Left ventricle myocardium inferior (tissue), 1 donor: ENCODE measurements at regions not wholly inside any gene's neighbourhood (a gene's known extent, or its start where the extent isn't known, plus 50 kb on each side); places are given as distances from the start of the nearest gene placed in this dataset.
"Not testable (repeated sequence)": the region's sequence is repeated elsewhere in the genome, so short reads cannot be mapped to it uniquely, and the experiment has no call there.

Source experiments
- DNase-seq: peaks from one replicate; pipeline ENCODE4 v3.0.0-alpha.2; 2020
- H3K27ac ChIP-seq: fragments of 200-600 bp; replicated peaks from 2 replicates; pipeline ENCODE4 v1.8.0; 2021
- H3K27me3 ChIP-seq: fragments of 200-600 bp; 2 replicates; pipeline ENCODE4 v1.8.0; 2021; ENCODE audit warnings: low read depth
- H3K36me3 ChIP-seq: fragments of 200-600 bp; 2 replicates; pipeline ENCODE4 v1.8.0; 2021
- H3K4me1 ChIP-seq: fragments of 200-600 bp; 2 replicates; pipeline ENCODE4 v1.8.0; 2021
- H3K4me3 ChIP-seq: fragments of 200-600 bp; 2 replicates; pipeline ENCODE4 v1.8.0; 2021; ENCODE audit warnings: mild to moderate bottlenecking, moderate library complexity
- H3K9me3 ChIP-seq: fragments of 200-600 bp; replicated peaks from 2 replicates; pipeline ENCODE4 v1.8.0; 2021
- intact Hi-C: fragments of 100-400 bp; cut with micrococcal nuclease; formaldehyde crosslinking; loops from one replicate; pipeline ENCODE4 v1.11.0; 2022
- TF ChIP-seq, protein P1 (sequence below): fragments of 200-600 bp; IDR thresholded peaks from 2 replicates; pipeline ENCODE4 v1.8.0; 2021; ENCODE audit warnings: antibody characterized with exemption, mild to moderate bottlenecking, borderline replicate concordance
- donor health status: DM: no; HTN: yes; CAD: no; lungs with severe emphysema.

DNA sequence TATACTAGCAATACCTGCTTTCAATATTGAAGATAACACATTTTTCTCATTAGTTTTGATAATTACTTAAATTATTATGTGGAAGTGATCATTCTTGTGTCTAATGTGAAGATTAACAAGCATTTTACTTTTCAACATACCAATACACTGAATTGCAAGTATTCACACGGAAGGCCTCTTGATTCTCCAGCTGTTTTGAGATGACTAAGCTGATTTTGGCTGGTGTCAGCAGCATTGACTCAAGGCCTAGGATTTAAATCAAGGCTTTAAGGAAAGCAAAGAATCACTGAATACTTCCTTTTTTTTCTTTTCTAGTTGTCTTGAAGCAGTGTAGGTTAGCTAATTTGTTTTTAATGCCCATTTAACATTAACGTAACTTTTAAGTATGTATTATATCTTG is 373.7 kb downstream of the SRGAP2C start:
- intact Hi-C loops = no loop called here
- no peak overlapping the region for H3K27ac ChIP-seq
- TF ChIP-seq, protein P1, sequence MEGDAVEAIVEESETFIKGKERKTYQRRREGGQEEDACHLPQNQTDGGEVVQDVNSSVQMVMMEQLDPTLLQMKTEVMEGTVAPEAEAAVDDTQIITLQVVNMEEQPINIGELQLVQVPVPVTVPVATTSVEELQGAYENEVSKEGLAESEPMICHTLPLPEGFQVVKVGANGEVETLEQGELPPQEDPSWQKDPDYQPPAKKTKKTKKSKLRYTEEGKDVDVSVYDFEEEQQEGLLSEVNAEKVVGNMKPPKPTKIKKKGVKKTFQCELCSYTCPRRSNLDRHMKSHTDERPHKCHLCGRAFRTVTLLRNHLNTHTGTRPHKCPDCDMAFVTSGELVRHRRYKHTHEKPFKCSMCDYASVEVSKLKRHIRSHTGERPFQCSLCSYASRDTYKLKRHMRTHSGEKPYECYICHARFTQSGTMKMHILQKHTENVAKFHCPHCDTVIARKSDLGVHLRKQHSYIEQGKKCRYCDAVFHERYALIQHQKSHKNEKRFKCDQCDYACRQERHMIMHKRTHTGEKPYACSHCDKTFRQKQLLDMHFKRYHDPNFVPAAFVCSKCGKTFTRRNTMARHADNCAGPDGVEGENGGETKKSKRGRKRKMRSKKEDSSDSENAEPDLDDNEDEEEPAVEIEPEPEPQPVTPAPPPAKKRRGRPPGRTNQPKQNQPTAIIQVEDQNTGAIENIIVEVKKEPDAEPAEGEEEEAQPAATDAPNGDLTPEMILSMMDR = no peak
- no peaks in the 10 kb centered on the region for H3K9me3 ChIP-seq
- peaks cover 4% of the 10 kb centered on the region for H3K27me3 ChIP-seq
- no peak overlapping the region for H3K4me3 ChIP-seq
- H3K36me3 ChIP-seq = no peaks in the 10 kb centered on the region
- no peak for DNase-seq
- H3K4me1 ChIP-seq = no peaks in the 10 kb centered on the region

DNA sequence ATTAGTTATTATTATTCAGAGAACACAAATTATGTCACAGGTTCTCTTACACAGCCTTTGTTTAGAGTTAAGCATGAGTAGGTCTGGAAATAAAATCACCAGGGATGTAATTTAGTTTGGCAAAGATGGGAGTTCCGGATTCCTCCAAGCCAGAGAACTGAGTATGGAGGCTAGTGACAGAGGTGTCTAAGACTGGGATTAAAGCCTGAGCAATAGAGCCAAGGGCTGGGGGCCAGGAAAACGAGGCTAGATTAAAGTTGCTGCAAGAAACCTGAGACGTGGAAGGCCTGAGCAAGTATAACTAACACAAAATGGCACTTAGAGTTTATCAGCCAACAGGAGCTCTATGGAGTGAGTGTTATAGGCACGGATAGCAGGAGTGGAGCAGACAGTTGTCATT is 381.6 kb downstream of the SRGAP2C start:
- DNase-seq = no peak
- intact Hi-C loops = no loop called here
- H3K4me1 ChIP-seq = no peaks in the 10 kb centered on the region
- H3K9me3 ChIP-seq = no peaks in the 10 kb centered on the region
- H3K27ac ChIP-seq = no peak overlapping the region
- TF ChIP-seq, protein P1 = no peak
- H3K36me3 ChIP-seq = no peaks in the 10 kb centered on the region
- no peak overlapping the region for H3K4me3 ChIP-seq
- H3K27me3 ChIP-seq = peaks cover 6% of the 10 kb centered on the region

DNA sequence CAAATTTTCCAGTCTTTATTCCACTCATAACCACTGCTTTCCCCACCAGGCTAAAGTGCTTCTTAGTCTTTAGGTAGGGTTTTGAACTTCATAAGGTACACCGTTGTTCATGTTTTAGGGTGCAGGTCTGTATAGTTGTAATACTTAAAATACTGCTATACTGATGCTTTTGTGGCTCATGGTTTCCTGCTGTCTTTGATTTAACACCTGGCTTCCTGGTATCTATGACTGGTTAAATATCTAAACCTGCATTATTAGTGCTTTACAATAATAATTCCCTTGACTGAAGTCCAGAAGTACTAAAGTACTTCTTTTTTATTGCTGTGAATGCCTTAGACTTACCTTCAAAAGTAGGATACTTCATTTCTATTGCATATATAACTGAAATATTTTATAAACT is 384.7 kb downstream of the SRGAP2C start:
- H3K4me3 ChIP-seq = no peak overlapping the region
- peaks cover 8% of the 10 kb centered on the region for H3K27me3 ChIP-seq
- H3K4me1 ChIP-seq = no peaks in the 10 kb centered on the region
- TF ChIP-seq, protein P1 = no peak
- H3K9me3 ChIP-seq = peaks cover 3% of the 10 kb centered on the region
- no peak overlapping the region for H3K27ac ChIP-seq
- H3K36me3 ChIP-seq = no peaks in the 10 kb centered on the region
- no peak for DNase-seq
- intact Hi-C loops = no loop called here

GRCh38 chr1:121573881-121574504 is 389.2 kb downstream of the SRGAP2C start:
- H3K27me3 ChIP-seq, H3K4me3 ChIP-seq, H3K36me3 ChIP-seq, H3K27ac ChIP-seq, H3K4me1 ChIP-seq, DNase-seq, intact Hi-C loops: not testable (repeated sequence)
- peaks cover 24% of the 10 kb centered on the region for H3K9me3 ChIP-seq

- H3K27ac ChIP-seq, H3K27me3 ChIP-seq, H3K36me3 ChIP-seq, DNase-seq, intact Hi-C loops, H3K4me3 ChIP-seq, H3K4me1 ChIP-seq: not testable (repeated sequence)
- peaks cover 27% of the 10 kb centered on the region for H3K9me3 ChIP-seq
These were observed 389.7 kb downstream of the SRGAP2C start for GRCh38 chr1:121574505-121574899.

DNA sequence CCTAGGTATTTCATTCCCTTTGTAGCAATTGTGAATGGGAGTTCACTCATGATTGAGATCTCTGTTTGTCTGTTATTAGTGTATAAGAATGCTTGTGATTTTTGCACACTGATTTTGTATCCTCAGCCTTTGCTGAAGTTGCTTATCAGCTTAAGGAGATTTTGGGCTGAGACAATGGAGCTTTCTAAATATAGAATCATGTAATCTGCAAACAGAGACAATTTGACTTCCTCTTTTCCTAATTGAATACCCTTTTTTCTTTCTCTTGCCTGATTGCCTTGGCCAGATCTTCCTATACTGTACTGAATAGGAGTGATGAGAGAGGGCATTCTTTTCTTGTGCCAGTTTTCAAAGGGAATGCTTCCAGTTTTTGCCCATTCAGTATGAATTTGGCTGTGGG is 398.1 kb downstream of the SRGAP2C start:
- H3K4me3 ChIP-seq, H3K36me3 ChIP-seq, H3K27ac ChIP-seq, DNase-seq, H3K4me1 ChIP-seq, intact Hi-C loops: not testable (repeated sequence)
- H3K9me3 ChIP-seq = peaks cover 53% of the 10 kb centered on the region
- peaks cover 13% of the 10 kb centered on the region for H3K27me3 ChIP-seq

- peaks cover 17% of the 10 kb centered on the region for H3K27me3 ChIP-seq
- intact Hi-C loops = no loop called here
- peaks cover 20% of the 10 kb centered on the region for H3K9me3 ChIP-seq
- no peak overlapping the region for H3K4me3 ChIP-seq
- H3K4me1 ChIP-seq = no peaks in the 10 kb centered on the region
- H3K36me3 ChIP-seq = no peaks in the 10 kb centered on the region
- DNase-seq = no peak
- TF ChIP-seq, protein P1 = no peak
- H3K27ac ChIP-seq = no peak overlapping the region
These were observed 401.8 kb downstream of the SRGAP2C start for GRCh38 chr1:121586369-121587229.
